K562 (cell line): ENCODE measurements at regions not wholly inside any gene's neighbourhood (a gene's known extent, or its start where the extent isn't known, plus 50 kb on each side); places are given as distances from the start of the nearest gene placed in this dataset.

Experiments
- ATAC-seq: fragments of 200-7000 bp; cut with Tn5 transposase; 3 replicates; pipeline ENCODE4 v1.9.1; 2020; ENCODE audit warnings: moderate library complexity
- BruUV-seq: library from RNA; stranded (reverse); fragments of 400-500 nt; replicated peaks from 2 replicates; lab custom pipeline; 2021; lab: Mats Ljungman, UMichigan
- CTCF ChIA-PET: fragments of 300-600 bp; formaldehyde crosslinking; extraction: SDS; loops from one replicate; lab custom pipeline; 2021; ENCODE audit warnings: low intra/inter-chr PET ratio; lab: Yijun Ruan, JAX
- POLR2A ChIA-PET: fragments of 300-600, 350-650 bp; sonication (Branson Sonifier 250); formaldehyde crosslinking; extraction: SDS; loops from one replicate; lab custom pipeline; 2021; ENCODE audit warnings: antibody characterized with exemption, inconsistent platforms; lab: Yijun Ruan, JAX
- DNase-seq, 4 experiments: peaks; one replicate each; pipeline versions ENCODE4 v3.0.0 to v3.0.0-alpha.2; 2011 to 2018; ENCODE audit warnings: low spot score in 3 of 4, mixed read lengths in 3 of 4; ENCODE audit errors: extremely low read depth in 1 of 4
- FAIRE-seq: peaks from 2 replicates; lab custom pipeline; 2011; peaks lifted over from hg19 to GRCh38; lab: Jason Lieb, UNC
- H2AFZ ChIP-seq: 2 replicates; pipeline ENCODE4 v1.6.0; 2011; ENCODE audit warnings: low read depth, low read length, control low read depth, inconsistent platforms
- H3K27ac ChIP-seq: fragments of 200-600 bp; 3 replicates; pipeline ENCODE4 v1.8.0; 2011; ENCODE audit warnings: low read depth, mild to moderate bottlenecking, control low read depth, inconsistent platforms, low read length, moderate library complexity, mixed read lengths; ENCODE audit errors: extremely low read depth
- H3K27me3 ChIP-seq, 2 experiments: fragments of 300-600 bp in 1 of 2; 2 replicates in 1 of 2; 3 replicates in 1 of 2; pipeline versions ENCODE4 v1.6.0 to v1.8.0; 2011; ENCODE audit warnings: inconsistent platforms in 2 of 2, low read length in 2 of 2, mild to moderate bottlenecking in 1 of 2, mixed read lengths in 1 of 2, moderate library complexity in 1 of 2; ENCODE audit not compliant: control insufficient read depth in 2 of 2, insufficient read depth in 2 of 2
- H3K36me3 ChIP-seq: fragments of 300-600 bp; 3 replicates; pipeline ENCODE4 v1.8.0; 2011; ENCODE audit warnings: mild to moderate bottlenecking, low read length, inconsistent platforms; ENCODE audit not compliant: control insufficient read depth, insufficient read depth
- H3K4me1 ChIP-seq, 2 experiments: fragments of 200-600 bp in 1 of 2; replicated peaks in 1 of 2; 2 replicates in 1 of 2; 3 replicates in 1 of 2; pipeline versions ENCODE4 v1.5.1 to v1.8.0; 2011; ENCODE audit warnings: inconsistent platforms in 2 of 2, low read length in 2 of 2, mild to moderate bottlenecking in 1 of 2, mixed read lengths in 1 of 2, moderate library complexity in 1 of 2; ENCODE audit not compliant: control insufficient read depth in 2 of 2, insufficient read depth in 2 of 2
- H3K4me2 ChIP-seq: 2 replicates; pipeline ENCODE4 v1.6.1; 2011; ENCODE audit warnings: low read length, control low read depth, inconsistent platforms, mixed read lengths; ENCODE audit not compliant: insufficient read depth
- H3K4me3 ChIP-seq: fragments of 200-600 bp; sonication (generic), shearing (Covaris generic); 2 replicates; pipeline ENCODE4 v1.5.1; 2016; ENCODE audit warnings: control low read depth, inconsistent platforms
- H3K79me2 ChIP-seq: fragments of 200-600 bp; 3 replicates; pipeline ENCODE4 v1.8.0; 2011; ENCODE audit warnings: low read length, inconsistent platforms; ENCODE audit not compliant: control insufficient read depth, insufficient read depth
- H3K9ac ChIP-seq, 2 experiments: 2 replicates each; pipeline versions ENCODE4 v1.6.0 to v1.6.1; 2011; ENCODE audit warnings: low read depth in 2 of 2, low read length in 2 of 2, control low read depth in 1 of 2, inconsistent platforms in 1 of 2, mild to moderate bottlenecking in 1 of 2, mixed read lengths in 1 of 2; ENCODE audit not compliant: insufficient read depth in 1 of 2
- H3K9me1 ChIP-seq: one replicate; pipeline ENCODE4 v1.6.0; 2011; ENCODE audit warnings: inconsistent platforms, mild to moderate bottlenecking, low read length, moderate library complexity; ENCODE audit not compliant: control insufficient read depth, insufficient read depth
- H3K9me3 ChIP-seq: replicated peaks from 2 replicates; pipeline ENCODE4 v1.5.1; 2011; ENCODE audit warnings: low read depth, low read length, inconsistent platforms; ENCODE audit not compliant: control insufficient read depth, insufficient read depth
- H4K20me1 ChIP-seq: replicated peaks from 2 replicates; pipeline ENCODE4 v1.6.1; 2011; ENCODE audit warnings: low read length, inconsistent platforms, mixed read lengths; ENCODE audit not compliant: control insufficient read depth, insufficient read depth
- MXI1 ChIP-seq: IDR thresholded peaks from 2 replicates; pipeline ENCODE4 v1.6.1; 2011; ENCODE audit warnings: low read depth, mild to moderate bottlenecking, improper control_type of control experiment, low read length
- NFIX ChIP-seq: fragments of 250-450 bp; sonication (Bioruptor Pico); IDR thresholded peaks from 2 replicates; pipeline ENCODE4 v1.4.0; 2020; ENCODE audit warnings: low read depth, mild to moderate bottlenecking, moderate library complexity
- PHF20 ChIP-seq: fragments of 450-650 bp; IDR thresholded peaks from 2 replicates; pipeline ENCODE4 v1.6.1; 2018; ENCODE audit not compliant: partially characterized antibody
- RCOR1 ChIP-seq, 2 experiments: IDR thresholded peaks; 2 replicates each; pipeline ENCODE4 v1.6.1; 2012; ENCODE audit warnings: low read depth in 2 of 2, low read length in 2 of 2, borderline replicate concordance in 1 of 2, improper control_type of control experiment in 1 of 2
- SPI1 ChIP-seq: IDR thresholded peaks from 2 replicates; pipeline ENCODE4 v1.6.1; 2011; ENCODE audit warnings: low read depth, low read length, control low read depth, borderline replicate concordance
- STAT5B ChIP-seq: fragments of 250-450 bp; sonication (Bioruptor Pico); IDR thresholded peaks from 2 replicates; pipeline ENCODE4 v1.8.0; 2021; ENCODE audit warnings: mild to moderate bottlenecking, inconsistent platforms
- TBP ChIP-seq: optimal IDR thresholded peaks from 2 replicates; pipeline ENCODE3; 2011; ENCODE audit warnings: low read depth, low read length, improper control_type of control experiment
- TEAD1 ChIP-seq, 2 experiments: fragments of 450-650 bp in 1 of 2; sonication (generic) in 1 of 2; formaldehyde crosslinking; IDR thresholded peaks; 2 replicates each; pipeline versions ENCODE4 v1.4.0 to v1.8.0; 2020 to 2022; ENCODE audit warnings: mild to moderate bottlenecking in 2 of 2, missing genetic modification reagents in 1 of 2
- ZNF217 ChIP-seq: sonication (generic); formaldehyde crosslinking; IDR thresholded peaks from 2 replicates; pipeline ENCODE4 v1.8.0; 2022; ENCODE audit warnings: mild to moderate bottlenecking, missing genetic modification reagents
- ZNF551 ChIP-seq: fragments of 250-450 bp; sonication (Bioruptor Pico); IDR thresholded peaks from 2 replicates; pipeline ENCODE4 v1.5.0; 2021; ENCODE audit warnings: mild to moderate bottlenecking, moderate library complexity
- WGBS: fragments of 100-300 bp; shearing (Covaris generic); methylation state at CpG from one replicate; pipeline ENCODE4 v1.1.6; 2016; ENCODE audit warnings: low coverage, mixed read lengths; ENCODE audit not compliant: insufficient coverage; ENCODE audit errors: missing lambda C conversion rate; 5-methylcytosine and 5-hydroxymethylcytosine counted together
- in situ Hi-C: fragments of 300-500 bp; cut with MboI; formaldehyde crosslinking; loops from 4 replicates; pipeline ENCODE4 v1.15.0; 2018; ENCODE audit warnings: inconsistent platforms, mixed read lengths
- intact Hi-C: fragments of 100-400 bp; cut with micrococcal nuclease; formaldehyde crosslinking; loops from 2 replicates; pipeline ENCODE4 v1.14.2; 2022
- TF ChIP-seq, protein P1 (sequence below): fragments of 250-450 bp; sonication (Bioruptor Pico); IDR thresholded peaks from 2 replicates; pipeline ENCODE4 v1.5.0; 2021

DNA sequence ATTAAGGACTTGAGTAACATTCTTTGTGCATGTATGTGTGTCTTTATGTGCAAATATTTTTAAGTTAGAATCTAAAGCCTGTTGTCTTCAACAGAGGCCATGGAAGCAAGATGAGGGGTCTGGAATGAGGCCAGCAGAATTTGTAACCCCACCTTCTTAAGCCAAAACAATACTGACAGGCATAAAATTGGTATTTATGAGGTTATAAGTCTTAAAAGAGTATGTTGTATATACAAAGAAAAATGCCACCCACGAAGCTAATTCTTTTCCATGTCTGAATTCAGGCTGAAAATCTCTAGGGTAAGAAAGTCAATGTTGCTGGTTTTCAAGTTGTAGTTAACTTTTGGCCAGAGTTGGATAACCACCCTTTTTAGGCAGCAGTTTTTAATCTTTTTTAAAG, 86.2 kb upstream of the TMTC1 start (continued):
- no peak for TF ChIP-seq PHF20
- no peak for TF ChIP-seq NFIX
- no peak for TF ChIP-seq MXI1
- TF ChIP-seq ZNF217 = no peak
- no peak for TF ChIP-seq RCOR1 (IDR thresholded peaks at IDR 0.05; ENCODE audit: borderline replicate concordance in 1 of 2, low read depth in 2 of 2, low read length in 2 of 2)
- no peak for TF ChIP-seq ZNF551
- TF ChIP-seq TEAD1 (CRISPR knock-in tag; IDR thresholded peaks at IDR 0.05) = no peak
- TF ChIP-seq, protein P1, sequence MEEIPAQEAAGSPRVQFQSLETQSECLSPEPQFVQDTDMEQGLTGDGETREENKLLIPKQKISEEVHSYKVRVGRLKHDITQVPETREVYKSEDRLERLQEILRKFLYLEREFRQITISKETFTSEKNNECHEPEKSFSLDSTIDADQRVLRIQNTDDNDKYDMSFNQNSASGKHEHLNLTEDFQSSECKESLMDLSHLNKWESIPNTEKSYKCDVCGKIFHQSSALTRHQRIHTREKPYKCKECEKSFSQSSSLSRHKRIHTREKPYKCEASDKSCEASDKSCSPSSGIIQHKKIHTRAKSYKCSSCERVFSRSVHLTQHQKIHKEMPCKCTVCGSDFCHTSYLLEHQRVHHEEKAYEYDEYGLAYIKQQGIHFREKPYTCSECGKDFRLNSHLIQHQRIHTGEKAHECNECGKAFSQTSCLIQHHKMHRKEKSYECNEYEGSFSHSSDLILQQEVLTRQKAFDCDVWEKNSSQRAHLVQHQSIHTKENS (CRISPR knock-in tag) = no peak
- no peak for TF ChIP-seq TBP

DNA sequence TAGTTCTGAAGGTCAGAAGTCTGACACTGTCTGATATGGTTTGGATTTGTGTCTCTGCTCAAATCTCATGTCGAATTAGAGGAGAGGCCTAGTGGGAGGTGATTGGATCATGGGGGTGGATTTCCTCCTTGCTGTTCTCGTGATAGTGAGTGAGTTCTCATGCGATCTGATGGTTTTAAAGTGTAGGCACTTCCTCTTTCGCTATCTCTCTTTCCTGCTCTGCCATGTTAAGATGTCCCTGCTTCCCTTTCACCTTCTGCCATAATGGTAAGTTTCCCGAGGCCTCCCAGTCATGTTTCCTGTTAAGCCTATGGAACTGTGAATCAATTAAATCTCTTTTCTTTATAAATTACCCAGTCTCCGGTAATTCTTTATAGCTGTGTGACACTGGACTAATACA, 84.1 kb upstream of the TMTC1 start:
- Histone ChIP-seq H3K9ac (no peak overlapping the region), H3K79me2 (no peaks in the 10 kb centered on the region), H3K27ac (no peak overlapping the region), H3K36me3 (no peaks in the 10 kb centered on the region), H4K20me1 (no peaks in the 10 kb centered on the region)
- CTCF ChIA-PET = no interaction called here
- no peak for FAIRE-seq
- POLR2A ChIA-PET = no interaction called here
- TF ChIP-seq STAT5B (CRISPR knock-in tag) = no peak
- TF ChIP-seq SPI1 = peak; percentile 51; the same call in 1 of the 2 replicates
- TF ChIP-seq, all 486 proteins: peak for 1
- in situ Hi-C loops = no loop called here
- BruUV-seq = no TSS peak
- Histone ChIP-seq H3K9me3 (no peaks in the 10 kb centered on the region), H3K9me1 (no peaks in the 10 kb centered on the region), H3K4me1 (no peaks in the 10 kb centered on the region), H3K27me3 (no peaks in the 10 kb centered on the region), H2AFZ (no peak overlapping the region), H3K4me3 (no peak overlapping the region), H3K4me2 (no peak overlapping the region)
- DNase-seq (no peak), ATAC-seq (no peak)
- 0% methylated on average over 6 of the region's 6 CpGs for WGBS
- intact Hi-C loops = no loop called here
